PC-3 (cell line): ENCODE measurements at regions not wholly inside any gene's neighbourhood (a gene's known extent, or its start where the extent isn't known, plus 50 kb on each side); places are given as distances from the start of the nearest gene placed in this dataset.

Experiments
- ATAC-seq: fragments of 200-7000 bp; cut with Tn5 transposase; 2 replicates; pipeline ENCODE4 v1.9.1; 2020; ENCODE audit warnings: mild to moderate bottlenecking, moderate library complexity
- BruUV-seq: library from RNA; stranded (reverse); fragments of 400-500 nt; replicated peaks from 2 replicates; lab custom pipeline; 2021; lab: Mats Ljungman, UMichigan
- CTCF ChIA-PET: fragments of 300-600 bp; sonication (Branson Sonifier 250); formaldehyde crosslinking; loops from one replicate; lab custom pipeline; 2022; ENCODE audit warnings: antibody characterized with exemption; lab: Charles Lee
- POLR2A ChIA-PET: fragments of 300-600 bp; sonication (Branson Sonifier 250); formaldehyde crosslinking; loops from one replicate; lab custom pipeline; 2022; ENCODE audit warnings: antibody characterized with exemption; ENCODE audit not compliant: unreplicated experiment; lab: Charles Lee
- DNase-seq: peaks from one replicate; pipeline ENCODE4 v3.0.0-alpha.2; 2015
- H2AFZ ChIP-seq: fragments of 300-600 bp; sonication (generic); 2 replicates; pipeline ENCODE4 v1.6.0; 2016; ENCODE audit warnings: antibody characterized with exemption, low read length
- H3F3A ChIP-seq: fragments of 300-600 bp; sonication (generic); one replicate; pipeline ENCODE4 v1.6.0; 2017; ENCODE audit warnings: antibody characterized with exemption, low read length, control low read depth, mild to moderate bottlenecking; ENCODE audit not compliant: unreplicated experiment
- H3K27ac ChIP-seq: fragments of 300-600 bp; sonication (generic); 2 replicates; pipeline ENCODE4 v1.5.1; 2016; ENCODE audit warnings: mild to moderate bottlenecking, low read length
- H3K27me3 ChIP-seq: fragments of 300-600 bp; sonication (generic); 2 replicates; pipeline ENCODE4 v1.6.1; 2016; ENCODE audit warnings: low read length, mixed read lengths
- H3K36me3 ChIP-seq: fragments of 300-600 bp; sonication (generic); 2 replicates; pipeline ENCODE4 v1.6.1; 2016; ENCODE audit warnings: low read depth, mixed run types, low read length, mixed read lengths
- H3K4me1 ChIP-seq: fragments of 300-600 bp; sonication (generic); 2 replicates; pipeline ENCODE4 v1.5.1; 2016; ENCODE audit warnings: low read length; ENCODE audit not compliant: insufficient read depth
- H3K4me2 ChIP-seq: fragments of 300-600 bp; sonication (generic); 2 replicates; pipeline ENCODE4 v1.6.0; 2016; ENCODE audit warnings: low read length
- H3K4me3 ChIP-seq: fragments of 300-600 bp; sonication (generic); 2 replicates; pipeline ENCODE4 v1.5.1; 2016; ENCODE audit warnings: mild to moderate bottlenecking, low read length, mixed read lengths
- H3K79me2 ChIP-seq: fragments of 300-600 bp; sonication (generic); 2 replicates; pipeline ENCODE4 v1.6.1; 2017; ENCODE audit warnings: low read length, mixed read lengths
- H3K9ac ChIP-seq: fragments of 300-600 bp; sonication (generic); 2 replicates; pipeline ENCODE4 v1.6.0; 2016; ENCODE audit warnings: mild to moderate bottlenecking, low read length
- H3K9me2 ChIP-seq: fragments of 300-600 bp; sonication (generic); replicated peaks from 2 replicates; pipeline ENCODE4 v1.6.1; 2016; ENCODE audit warnings: mixed run types, low read length, mixed read lengths
- H3K9me3 ChIP-seq: fragments of 300-600 bp; sonication (generic); 2 replicates; pipeline ENCODE4 v1.6.1; 2016; ENCODE audit warnings: low read length, mixed read lengths
- H4K20me1 ChIP-seq: fragments of 300-600 bp; sonication (generic); 2 replicates; pipeline ENCODE4 v1.6.1; 2016; ENCODE audit warnings: low read length, mixed read lengths
- CTCF ChIP-seq: fragments of 300-600 bp; sonication (generic); conservative IDR thresholded peaks from 2 replicates; pipeline ENCODE4 v1.5.1; 2017; ENCODE audit warnings: antibody characterized with exemption, low read depth, mild to moderate bottlenecking, low read length
- EZH2 ChIP-seq: fragments of 300-600 bp; sonication (generic); IDR thresholded peaks from one replicate; pipeline ENCODE4 v1.6.1; 2017; ENCODE audit warnings: antibody characterized with exemption, mild to moderate bottlenecking, low read length; ENCODE audit not compliant: unreplicated experiment
- EZH2phosphoT487 ChIP-seq: fragments of 300-600 bp; sonication (generic); IDR thresholded peaks from 2 replicates; pipeline ENCODE4 v1.6.1; 2018; ENCODE audit warnings: mild to moderate bottlenecking, antibody characterized with exemption, low read length, borderline replicate concordance
- intact Hi-C: fragments of 100-400 bp; cut with micrococcal nuclease; formaldehyde crosslinking; loops from 2 replicates; pipeline ENCODE4 v1.9.0; 2023

- peak; percentile 40 for DNase-seq
- no peak for TF ChIP-seq EZH2
- TF ChIP-seq EZH2phosphoT487: no peak
- TF ChIP-seq CTCF: no peak
- no peak for ATAC-seq
- H3K9me3 ChIP-seq: no peaks in the 10 kb centered on the region
- no peak overlapping the region for H2AFZ ChIP-seq
- intact Hi-C loops: loop anchor here (5.0 kb wide), 1 partner anchor 101 kb away; no protein-coding TSS in a partner anchor
- peaks cover 34% of the 10 kb centered on the region for H3K4me1 ChIP-seq
- no peaks in the 10 kb centered on the region for H3K36me3 ChIP-seq
- H4K20me1 ChIP-seq: no peaks in the 10 kb centered on the region
- no peaks in the 10 kb centered on the region for H3K79me2 ChIP-seq
- H3K9me2 ChIP-seq: no peaks in the 10 kb centered on the region
- H3K4me2 ChIP-seq: peak overlapping the region; percentile 30; the same call in 1 of the 2 replicates
- H3K9ac ChIP-seq: no peak overlapping the region
- ChIA-PET CTCF (no interaction called here), POLR2A (no interaction called here)
- no peak overlapping the region for H3K4me3 ChIP-seq
- no peaks in the 10 kb centered on the region for H3K27me3 ChIP-seq
- BruUV-seq: no TSS peak
- H3F3A ChIP-seq: no peaks in the 10 kb centered on the region
- no peak overlapping the region for H3K27ac ChIP-seq
Observed at GRCh38 chr9:81391457-81391825, 297.9 kb downstream of the TLE1 start.

GRCh38 chr9:81390792-81391456 is 298.4 kb downstream of the TLE1 start:
- Histone ChIP-seq H3K9ac (no peak overlapping the region), H3K4me2 (peak overlapping the region; percentile 30; the same call in 1 of the 2 replicates), H3K4me3 (no peak overlapping the region), H4K20me1 (no peaks in the 10 kb centered on the region), H3K79me2 (no peaks in the 10 kb centered on the region), H3K36me3 (no peaks in the 10 kb centered on the region), H3K27me3 (no peaks in the 10 kb centered on the region), H3F3A (no peaks in the 10 kb centered on the region), H3K4me1 (peaks cover 34% of the 10 kb centered on the region), H2AFZ (no peak overlapping the region), H3K9me3 (no peaks in the 10 kb centered on the region), H3K27ac (no peak overlapping the region), H3K9me2 (no peaks in the 10 kb centered on the region)
- ATAC-seq (no peak), DNase-seq (peak; percentile 35)
- ChIA-PET POLR2A (no interaction called here), CTCF (no interaction called here)
- intact Hi-C loops: loop anchor here (5.0 kb wide), 1 partner anchor 101 kb away; no protein-coding TSS in a partner anchor
- TF ChIP-seq CTCF (no peak), EZH2phosphoT487 (no peak), EZH2 (no peak)
- no TSS peak for BruUV-seq

DNA sequence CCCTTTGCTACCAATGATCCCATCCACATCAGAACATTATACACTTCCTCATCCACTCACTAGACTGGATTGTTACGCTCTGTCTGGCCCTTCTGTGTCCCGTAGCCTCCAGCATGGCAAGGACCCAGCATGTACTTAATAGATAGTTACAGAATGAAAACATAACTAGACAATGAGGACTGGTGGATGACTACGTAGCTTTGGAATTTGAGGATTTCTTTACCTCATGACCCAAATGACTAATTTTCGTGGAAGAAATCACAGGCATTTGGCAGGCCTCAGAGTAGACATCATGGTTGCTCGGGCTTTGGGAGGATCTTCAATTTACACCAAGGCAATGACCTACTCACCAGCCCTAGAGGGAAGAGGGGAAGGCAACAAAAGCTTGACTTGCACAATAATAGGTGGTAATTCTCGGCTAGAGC is 299.8 kb downstream of the TLE1 start:
- Histone ChIP-seq H3K4me1 (peaks cover 34% of the 10 kb centered on the region), H3K9me3 (no peaks in the 10 kb centered on the region), H4K20me1 (no peaks in the 10 kb centered on the region), H3K4me3 (no peak overlapping the region), H3K27ac (peak overlapping the region; percentile 72), H2AFZ (no peak overlapping the region), H3K4me2 (peak overlapping the region; percentile 52), H3F3A (no peaks in the 10 kb centered on the region), H3K9ac (no peak overlapping the region; the same call in 1 of the 2 replicates), H3K36me3 (no peaks in the 10 kb centered on the region), H3K27me3 (no peaks in the 10 kb centered on the region), H3K79me2 (no peaks in the 10 kb centered on the region), H3K9me2 (no peaks in the 10 kb centered on the region)
- intact Hi-C loops: loop anchor here (1.0 kb wide), 1 partner anchor 58 kb away; no protein-coding TSS in a partner anchor
- ATAC-seq (peak; percentile 95), DNase-seq (peak; percentile 95)
- TF ChIP-seq EZH2phosphoT487: no peak
- no TSS peak for BruUV-seq
- ChIA-PET CTCF (no interaction called here), POLR2A (no interaction called here)
